ENCODE measurements at regions not wholly inside any gene's neighbourhood (a gene's known extent, or its start where the extent isn't known, plus 50 kb on each side); places are given as distances from the start of the nearest gene placed in this dataset.

GRCh38 chr7:106773228-106773627 lies 91.9 kb upstream of the PIK3CG start:
- no peak for DNase-seq (ENCODE audit: extremely low read depth in 1 of 11, low read depth in 9 of 11, low spot score in 4 of 11)

GRCh38 chr7:106773721-106774120 lies 91.4 kb upstream of the PIK3CG start:
- DNase-seq (ENCODE audit: extremely low read depth in 1 of 11, low read depth in 9 of 11, low spot score in 4 of 11), result no peak

GRCh38 chr7:106774213-106774767 lies 90.8 kb upstream of the PIK3CG start:
- DNase-seq (ENCODE audit: extremely low read depth in 1 of 11, low read depth in 9 of 11, low spot score in 4 of 11), result no peak

- no peak for DNase-seq (ENCODE audit: extremely low read depth in 1 of 11, low read depth in 9 of 11, low spot score in 4 of 11)
Observed at GRCh38 chr7:106774768-106775551, 90.1 kb upstream of the PIK3CG start.

- DNase-seq (ENCODE audit: extremely low read depth in 1 of 11, low read depth in 9 of 11, low spot score in 4 of 11), result no peak
Observed at GRCh38 chr7:106775552-106775936, 89.5 kb upstream of the PIK3CG start.

- DNase-seq (ENCODE audit: extremely low read depth in 1 of 11, low read depth in 9 of 11, low spot score in 4 of 11), result no peak
Observed at GRCh38 chr7:106775975-106776607, 89.0 kb upstream of the PIK3CG start.

GRCh38 chr7:106776618-106777347 lies 88.3 kb upstream of the PIK3CG start:
- DNase-seq (ENCODE audit: extremely low read depth in 1 of 11, low read depth in 9 of 11, low spot score in 4 of 11), result no peak

GRCh38 chr7:106777674-106778299 lies 87.3 kb upstream of the PIK3CG start:
- DNase-seq (ENCODE audit: extremely low read depth in 1 of 11, low read depth in 9 of 11, low spot score in 4 of 11), result no peak

GRCh38 chr7:106778656-106779250 lies 86.3 kb upstream of the PIK3CG start:
- DNase-seq (ENCODE audit: extremely low read depth in 1 of 11, low read depth in 9 of 11, low spot score in 4 of 11), result no peak

- DNase-seq (ENCODE audit: extremely low read depth in 1 of 11, low read depth in 9 of 11, low spot score in 4 of 11), result peak in 1 of 11 donors; percentile 25
Observed at GRCh38 chr7:106779877-106780276, 85.2 kb upstream of the PIK3CG start.

GRCh38 chr7:106781007-106781406 lies 84.1 kb upstream of the PIK3CG start:
- no peak for DNase-seq (ENCODE audit: extremely low read depth in 1 of 11, low read depth in 9 of 11, low spot score in 4 of 11)

GRCh38 chr7:106781828-106782544 lies 83.1 kb upstream of the PIK3CG start:
- DNase-seq (ENCODE audit: extremely low read depth in 1 of 11, low read depth in 9 of 11, low spot score in 4 of 11), result no peak

GRCh38 chr7:106783286-106783685 lies 81.8 kb upstream of the PIK3CG start:
- DNase-seq (ENCODE audit: extremely low read depth in 1 of 11, low read depth in 9 of 11, low spot score in 4 of 11), result no peak

- DNase-seq (ENCODE audit: extremely low read depth in 1 of 11, low read depth in 9 of 11, low spot score in 4 of 11), result no peak
Observed at GRCh38 chr7:106788637-106789036, 76.4 kb upstream of the PIK3CG start.

- no peak for DNase-seq (ENCODE audit: extremely low read depth in 1 of 11, low read depth in 9 of 11, low spot score in 4 of 11)
Observed at GRCh38 chr7:106791526-106791925, 73.6 kb upstream of the PIK3CG start.

GRCh38 chr7:106792233-106792926 lies 72.7 kb upstream of the PIK3CG start:
- no peak for DNase-seq (ENCODE audit: extremely low read depth in 1 of 11, low read depth in 9 of 11, low spot score in 4 of 11)

- DNase-seq (ENCODE audit: extremely low read depth in 1 of 11, low read depth in 9 of 11, low spot score in 4 of 11), result peak in 1 of 11 donors; percentile 30
Observed at GRCh38 chr7:106793015-106793975, 71.8 kb upstream of the PIK3CG start.

Data from renal cortex interstitium (tissue), 11 donors.